NCI-H1436 treated with DMSO at 0.1 percent for 48 hours (cell line): ENCODE measurements at regions not wholly inside any gene's neighbourhood (a gene's known extent, or its start where the extent isn't known, plus 50 kb on each side); places are given as distances from the start of the nearest gene placed in this dataset.

ENCODE experiments used
- DNase-seq: peaks from one replicate; lab custom pipeline; 2025; lab: John Stamatoyannopoulos, UW

GRCh38 chr11:8826139-8826786 lies 84.7 kb upstream of the AKIP1 start:
- DNase-seq: no peak

GRCh38 chr11:8826901-8827560 lies 84.0 kb upstream of the AKIP1 start:
- DNase-seq: no peak

- DNase-seq: no peak
These were observed 82.9 kb upstream of the AKIP1 start for GRCh38 chr11:8828046-8828445.

GRCh38 chr11:8828580-8829361 lies 82.2 kb upstream of the AKIP1 start:
- DNase-seq: no peak

GRCh38 chr11:8829556-8829955 lies 81.4 kb upstream of the AKIP1 start:
- no peak for DNase-seq

GRCh38 chr11:8830641-8831040 lies 80.3 kb upstream of the AKIP1 start:
- DNase-seq: no peak

GRCh38 chr11:8831861-8832260 lies 79.1 kb upstream of the AKIP1 start:
- no peak for DNase-seq

- DNase-seq: no peak
These were observed 78.3 kb upstream of the AKIP1 start for GRCh38 chr11:8832571-8833260.

- no peak for DNase-seq
These were observed 77.2 kb upstream of the AKIP1 start for GRCh38 chr11:8833568-8834315.

GRCh38 chr11:8834379-8834778 lies 76.6 kb upstream of the AKIP1 start:
- DNase-seq: no peak

GRCh38 chr11:8838248-8838647 lies 72.7 kb upstream of the AKIP1 start:
- DNase-seq: no peak

GRCh38 chr11:8839306-8839956 lies 71.6 kb upstream of the AKIP1 start:
- no peak for DNase-seq

- no peak for DNase-seq
These were observed 70.7 kb upstream of the AKIP1 start for GRCh38 chr11:8839957-8840945.

GRCh38 chr11:8841899-8842298 lies 69.1 kb upstream of the AKIP1 start:
- no peak for DNase-seq

- DNase-seq: no peak
These were observed 52.2 kb upstream of the AKIP1 start for GRCh38 chr11:8858808-8859207.
